ENCODE measurements at regions not wholly inside any gene's neighbourhood (a gene's known extent, or its start where the extent isn't known, plus 50 kb on each side); places are given as distances from the start of the nearest gene placed in this dataset.

DNA sequence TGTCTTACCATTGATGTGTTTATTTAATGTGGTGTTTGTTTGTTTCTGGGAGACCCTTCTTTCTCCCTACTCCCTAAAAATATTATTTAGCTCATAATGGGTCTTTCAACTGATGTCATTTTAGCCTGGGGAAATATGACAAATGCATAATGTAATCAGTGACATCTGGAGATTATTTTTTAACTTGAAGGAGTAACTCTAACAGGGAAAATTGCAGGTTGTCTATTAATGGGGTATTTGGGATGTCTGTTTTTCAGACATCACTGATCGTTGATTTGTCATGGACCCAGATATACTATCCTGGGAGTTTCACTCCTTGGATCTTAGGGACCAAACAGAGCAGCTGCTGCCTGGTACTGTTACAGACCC, 230.4 kb downstream of the LOXHD1 start (continued):
- TF ChIP-seq, protein P1, sequence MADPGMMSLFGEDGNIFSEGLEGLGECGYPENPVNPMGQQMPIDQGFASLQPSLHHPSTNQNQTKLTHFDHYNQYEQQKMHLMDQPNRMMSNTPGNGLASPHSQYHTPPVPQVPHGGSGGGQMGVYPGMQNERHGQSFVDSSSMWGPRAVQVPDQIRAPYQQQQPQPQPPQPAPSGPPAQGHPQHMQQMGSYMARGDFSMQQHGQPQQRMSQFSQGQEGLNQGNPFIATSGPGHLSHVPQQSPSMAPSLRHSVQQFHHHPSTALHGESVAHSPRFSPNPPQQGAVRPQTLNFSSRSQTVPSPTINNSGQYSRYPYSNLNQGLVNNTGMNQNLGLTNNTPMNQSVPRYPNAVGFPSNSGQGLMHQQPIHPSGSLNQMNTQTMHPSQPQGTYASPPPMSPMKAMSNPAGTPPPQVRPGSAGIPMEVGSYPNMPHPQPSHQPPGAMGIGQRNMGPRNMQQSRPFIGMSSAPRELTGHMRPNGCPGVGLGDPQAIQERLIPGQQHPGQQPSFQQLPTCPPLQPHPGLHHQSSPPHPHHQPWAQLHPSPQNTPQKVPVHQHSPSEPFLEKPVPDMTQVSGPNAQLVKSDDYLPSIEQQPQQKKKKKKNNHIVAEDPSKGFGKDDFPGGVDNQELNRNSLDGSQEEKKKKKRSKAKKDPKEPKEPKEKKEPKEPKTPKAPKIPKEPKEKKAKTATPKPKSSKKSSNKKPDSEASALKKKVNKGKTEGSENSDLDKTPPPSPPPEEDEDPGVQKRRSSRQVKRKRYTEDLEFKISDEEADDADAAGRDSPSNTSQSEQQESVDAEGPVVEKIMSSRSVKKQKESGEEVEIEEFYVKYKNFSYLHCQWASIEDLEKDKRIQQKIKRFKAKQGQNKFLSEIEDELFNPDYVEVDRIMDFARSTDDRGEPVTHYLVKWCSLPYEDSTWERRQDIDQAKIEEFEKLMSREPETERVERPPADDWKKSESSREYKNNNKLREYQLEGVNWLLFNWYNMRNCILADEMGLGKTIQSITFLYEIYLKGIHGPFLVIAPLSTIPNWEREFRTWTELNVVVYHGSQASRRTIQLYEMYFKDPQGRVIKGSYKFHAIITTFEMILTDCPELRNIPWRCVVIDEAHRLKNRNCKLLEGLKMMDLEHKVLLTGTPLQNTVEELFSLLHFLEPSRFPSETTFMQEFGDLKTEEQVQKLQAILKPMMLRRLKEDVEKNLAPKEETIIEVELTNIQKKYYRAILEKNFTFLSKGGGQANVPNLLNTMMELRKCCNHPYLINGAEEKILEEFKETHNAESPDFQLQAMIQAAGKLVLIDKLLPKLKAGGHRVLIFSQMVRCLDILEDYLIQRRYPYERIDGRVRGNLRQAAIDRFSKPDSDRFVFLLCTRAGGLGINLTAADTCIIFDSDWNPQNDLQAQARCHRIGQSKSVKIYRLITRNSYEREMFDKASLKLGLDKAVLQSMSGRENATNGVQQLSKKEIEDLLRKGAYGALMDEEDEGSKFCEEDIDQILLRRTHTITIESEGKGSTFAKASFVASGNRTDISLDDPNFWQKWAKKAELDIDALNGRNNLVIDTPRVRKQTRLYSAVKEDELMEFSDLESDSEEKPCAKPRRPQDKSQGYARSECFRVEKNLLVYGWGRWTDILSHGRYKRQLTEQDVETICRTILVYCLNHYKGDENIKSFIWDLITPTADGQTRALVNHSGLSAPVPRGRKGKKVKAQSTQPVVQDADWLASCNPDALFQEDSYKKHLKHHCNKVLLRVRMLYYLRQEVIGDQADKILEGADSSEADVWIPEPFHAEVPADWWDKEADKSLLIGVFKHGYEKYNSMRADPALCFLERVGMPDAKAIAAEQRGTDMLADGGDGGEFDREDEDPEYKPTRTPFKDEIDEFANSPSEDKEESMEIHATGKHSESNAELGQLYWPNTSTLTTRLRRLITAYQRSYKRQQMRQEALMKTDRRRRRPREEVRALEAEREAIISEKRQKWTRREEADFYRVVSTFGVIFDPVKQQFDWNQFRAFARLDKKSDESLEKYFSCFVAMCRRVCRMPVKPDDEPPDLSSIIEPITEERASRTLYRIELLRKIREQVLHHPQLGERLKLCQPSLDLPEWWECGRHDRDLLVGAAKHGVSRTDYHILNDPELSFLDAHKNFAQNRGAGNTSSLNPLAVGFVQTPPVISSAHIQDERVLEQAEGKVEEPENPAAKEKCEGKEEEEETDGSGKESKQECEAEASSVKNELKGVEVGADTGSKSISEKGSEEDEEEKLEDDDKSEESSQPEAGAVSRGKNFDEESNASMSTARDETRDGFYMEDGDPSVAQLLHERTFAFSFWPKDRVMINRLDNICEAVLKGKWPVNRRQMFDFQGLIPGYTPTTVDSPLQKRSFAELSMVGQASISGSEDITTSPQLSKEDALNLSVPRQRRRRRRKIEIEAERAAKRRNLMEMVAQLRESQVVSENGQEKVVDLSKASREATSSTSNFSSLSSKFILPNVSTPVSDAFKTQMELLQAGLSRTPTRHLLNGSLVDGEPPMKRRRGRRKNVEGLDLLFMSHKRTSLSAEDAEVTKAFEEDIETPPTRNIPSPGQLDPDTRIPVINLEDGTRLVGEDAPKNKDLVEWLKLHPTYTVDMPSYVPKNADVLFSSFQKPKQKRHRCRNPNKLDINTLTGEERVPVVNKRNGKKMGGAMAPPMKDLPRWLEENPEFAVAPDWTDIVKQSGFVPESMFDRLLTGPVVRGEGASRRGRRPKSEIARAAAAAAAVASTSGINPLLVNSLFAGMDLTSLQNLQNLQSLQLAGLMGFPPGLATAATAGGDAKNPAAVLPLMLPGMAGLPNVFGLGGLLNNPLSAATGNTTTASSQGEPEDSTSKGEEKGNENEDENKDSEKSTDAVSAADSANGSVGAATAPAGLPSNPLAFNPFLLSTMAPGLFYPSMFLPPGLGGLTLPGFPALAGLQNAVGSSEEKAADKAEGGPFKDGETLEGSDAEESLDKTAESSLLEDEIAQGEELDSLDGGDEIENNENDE (IDR thresholded peaks at IDR 0.05; ENCODE audit: insufficient replicate concordance, low read length), result no peak
- no peak for TF ChIP-seq FOSL1 (IDR thresholded peaks at IDR 0.05; ENCODE audit: insufficient read depth, low read depth, low read length)
- TF ChIP-seq SP2 (IDR thresholded peaks at IDR 0.05; ENCODE audit: low read length), result no peak
- TF ChIP-seq KDM4A (IDR thresholded peaks at IDR 0.05; ENCODE audit: low read depth, low read length, severe bottlenecking), result no peak
- no peak for TF ChIP-seq YY1 (IDR thresholded peaks at IDR 0.05; ENCODE audit: low read depth, low read length)
- no peak for TF ChIP-seq POLR2A (IDR thresholded peaks at IDR 0.05; ENCODE audit: control extremely low read depth in 1 of 2, low read depth in 2 of 2, low read length in 2 of 2)
- TF ChIP-seq SIN3A (conservative IDR thresholded peaks at IDR 0.05 in 1 of 2, IDR thresholded peaks at IDR 0.05 in 1 of 2; ENCODE audit: low read depth in 1 of 2, low read length in 2 of 2), result no peak
- no peak for TF ChIP-seq GABPA (IDR thresholded peaks at IDR 0.05; ENCODE audit: borderline replicate concordance, insufficient read depth, low read length)
- no peak for TF ChIP-seq BRCA1 (IDR thresholded peaks at IDR 0.05; ENCODE audit: low read depth, low read length)
- TF ChIP-seq TAF1 (IDR thresholded peaks at IDR 0.05; ENCODE audit: low read depth, low read length), result no peak

Measured in H1 (cell line).